ENCODE measurements at regions not wholly inside any gene's neighbourhood (a gene's known extent, or its start where the extent isn't known, plus 50 kb on each side); places are given as distances from the start of the nearest gene placed in this dataset.

- H3K4me2 ChIP-seq (ENCODE audit: low read depth, low read length, poor library complexity, severe bottlenecking): no peak overlapping the region
- H3K9me2 ChIP-seq (replicated peaks; ENCODE audit: low read depth, low read length): no peaks in the 10 kb centered on the region
- H3K27me3 ChIP-seq (ENCODE audit: insufficient read depth, low read length, poor library complexity, severe bottlenecking): no peaks in the 10 kb centered on the region
- H2AFZ ChIP-seq (ENCODE audit: low read length): no peak overlapping the region
- H3K9ac ChIP-seq (ENCODE audit: low read depth, low read length, poor library complexity, severe bottlenecking): no peak overlapping the region
- H4K20me1 ChIP-seq (ENCODE audit: insufficient read depth, low read length, poor library complexity, severe bottlenecking): no peaks in the 10 kb centered on the region
- H3K79me2 ChIP-seq (ENCODE audit: insufficient read depth, low read length): no peaks in the 10 kb centered on the region
- H3K4me1 ChIP-seq (ENCODE audit: insufficient read depth, low read length, poor library complexity, severe bottlenecking): no peaks in the 10 kb centered on the region
- H3K36me3 ChIP-seq (ENCODE audit: insufficient read depth, low read length): no peaks in the 10 kb centered on the region
- TF ChIP-seq CTCF (conservative IDR thresholded peaks at IDR 0.05; ENCODE audit: low read length) (no peak), EZH2phosphoT487 (IDR thresholded peaks at IDR 0.05; ENCODE audit: borderline replicate concordance) (no peak)
- H3F3A ChIP-seq (ENCODE audit: low read depth): no peaks in the 10 kb centered on the region
- H3K4me3 ChIP-seq (ENCODE audit: low read length, poor library complexity, severe bottlenecking): no peak overlapping the region
- no peaks in the 10 kb centered on the region for H3K9me3 ChIP-seq (ENCODE audit: insufficient read depth, low read depth, low read length)
Measured at GRCh38 chr13:34570698-34571353, 371.2 kb upstream of the NBEA start.

GRCh38 chr13:34571716-34572115 lies 370.4 kb upstream of the NBEA start:
- H3F3A ChIP-seq (ENCODE audit: low read depth): no peaks in the 10 kb centered on the region
- no peaks in the 10 kb centered on the region for H3K79me2 ChIP-seq (ENCODE audit: insufficient read depth, low read length)
- H3K36me3 ChIP-seq (ENCODE audit: insufficient read depth, low read length): no peaks in the 10 kb centered on the region
- no peak overlapping the region for H3K4me3 ChIP-seq (ENCODE audit: low read length, poor library complexity, severe bottlenecking)
- H3K27me3 ChIP-seq (ENCODE audit: insufficient read depth, low read length, poor library complexity, severe bottlenecking): no peaks in the 10 kb centered on the region
- H3K4me1 ChIP-seq (ENCODE audit: insufficient read depth, low read length, poor library complexity, severe bottlenecking): no peaks in the 10 kb centered on the region
- no peaks in the 10 kb centered on the region for H3K9me3 ChIP-seq (ENCODE audit: insufficient read depth, low read depth, low read length)
- no peak overlapping the region for H3K4me2 ChIP-seq (ENCODE audit: low read depth, low read length, poor library complexity, severe bottlenecking)
- H3K9me2 ChIP-seq (replicated peaks; ENCODE audit: low read depth, low read length): no peaks in the 10 kb centered on the region
- H2AFZ ChIP-seq (ENCODE audit: low read length): no peak overlapping the region
- no peaks in the 10 kb centered on the region for H4K20me1 ChIP-seq (ENCODE audit: insufficient read depth, low read length, poor library complexity, severe bottlenecking)
- no peak for TF ChIP-seq CTCF (conservative IDR thresholded peaks at IDR 0.05; ENCODE audit: low read length)
- H3K9ac ChIP-seq (ENCODE audit: low read depth, low read length, poor library complexity, severe bottlenecking): no peak overlapping the region

- no peaks in the 10 kb centered on the region for H3K36me3 ChIP-seq (ENCODE audit: insufficient read depth, low read length)
- H4K20me1 ChIP-seq (ENCODE audit: insufficient read depth, low read length, poor library complexity, severe bottlenecking): no peaks in the 10 kb centered on the region
- no peaks in the 10 kb centered on the region for H3K4me1 ChIP-seq (ENCODE audit: insufficient read depth, low read length, poor library complexity, severe bottlenecking)
- H3F3A ChIP-seq (ENCODE audit: low read depth): no peaks in the 10 kb centered on the region
- H3K9me2 ChIP-seq (replicated peaks; ENCODE audit: low read depth, low read length): no peaks in the 10 kb centered on the region
- H3K79me2 ChIP-seq (ENCODE audit: insufficient read depth, low read length): no peaks in the 10 kb centered on the region
- no peak overlapping the region for H2AFZ ChIP-seq (ENCODE audit: low read length)
- no peak overlapping the region for H3K4me3 ChIP-seq (ENCODE audit: low read length, poor library complexity, severe bottlenecking)
- H3K9ac ChIP-seq (ENCODE audit: low read depth, low read length, poor library complexity, severe bottlenecking): no peak overlapping the region
- H3K27me3 ChIP-seq (ENCODE audit: insufficient read depth, low read length, poor library complexity, severe bottlenecking): no peaks in the 10 kb centered on the region
- no peak overlapping the region for H3K4me2 ChIP-seq (ENCODE audit: low read depth, low read length, poor library complexity, severe bottlenecking)
- no peak for TF ChIP-seq EZH2phosphoT487 (IDR thresholded peaks at IDR 0.05; ENCODE audit: borderline replicate concordance)
- TF ChIP-seq CTCF (conservative IDR thresholded peaks at IDR 0.05; ENCODE audit: low read length): no peak
- H3K9me3 ChIP-seq (ENCODE audit: insufficient read depth, low read depth, low read length): no peaks in the 10 kb centered on the region
Measured at GRCh38 chr13:34577051-34577450, 365.0 kb upstream of the NBEA start.
